SK-N-SH (cell line): ENCODE measurements at regions not wholly inside any gene's neighbourhood (a gene's known extent, or its start where the extent isn't known, plus 50 kb on each side); places are given as distances from the start of the nearest gene placed in this dataset.
"Not testable (repeated sequence)": the region's sequence is repeated elsewhere in the genome, so short reads cannot be mapped to it uniquely, and the experiment has no call there.

Source experiments
- CTCF ChIA-PET: fragments of 300-600, 350-600 bp; formaldehyde crosslinking; extraction: SDS; loops from one replicate; lab custom pipeline; 2021; lab: Yijun Ruan, JAX
- POLR2A ChIA-PET: fragments of 350-600 bp; sonication (Branson Sonifier 250); formaldehyde crosslinking; extraction: SDS; loops from one replicate; lab custom pipeline; 2020; ENCODE audit warnings: antibody characterized with exemption, inconsistent platforms; lab: Yijun Ruan, JAX
- DNase-seq: peaks from one replicate; pipeline ENCODE4 v3.0.0; 2012
- H2AFZ ChIP-seq: fragments of 200-600 bp; sonication (generic); 2 replicates; pipeline ENCODE4 v1.8.1; 2016; ENCODE audit warnings: antibody characterized with exemption, mild to moderate bottlenecking, low read depth
- H3F3A ChIP-seq: fragments of 200-600 bp; sonication (generic); replicated peaks from 2 replicates; pipeline ENCODE3; 2016; ENCODE audit warnings: antibody characterized with exemption, mild to moderate bottlenecking; ENCODE audit not compliant: insufficient read depth
- H3K27ac ChIP-seq, 2 experiments: fragments of 200-500 bp in 1 of 2; fragments of 200-600 bp in 1 of 2; sonication (Bioruptor generic) in 1 of 2; sonication (generic), shearing (Covaris generic) in 1 of 2; 2 replicates each; pipeline versions ENCODE4 v1.5.1 to v1.6.1; 2014 to 2016; ENCODE audit warnings: low read depth in 2 of 2, inconsistent platforms in 1 of 2, low read length in 1 of 2, mild to moderate bottlenecking in 1 of 2, mixed read lengths in 1 of 2
- H3K27me3 ChIP-seq: fragments of 200-600 bp; sonication (generic), shearing (Covaris generic); 2 replicates; pipeline ENCODE4 v1.6.1; 2016; ENCODE audit warnings: mixed run types; ENCODE audit not compliant: insufficient read depth
- H3K36me3 ChIP-seq, 2 experiments: fragments of 200-500 bp in 1 of 2; fragments of 200-600 bp in 1 of 2; sonication (Bioruptor generic) in 1 of 2; sonication (generic) in 1 of 2; replicated peaks in 1 of 2; 2 replicates each; pipeline versions ENCODE3 to v1.5.1; 2014 to 2016; ENCODE audit warnings: low read length in 1 of 2, mild to moderate bottlenecking in 1 of 2; ENCODE audit not compliant: insufficient read depth in 2 of 2, control insufficient read depth in 1 of 2
- H3K4me1 ChIP-seq, 2 experiments: fragments of 200-500 bp in 1 of 2; fragments of 200-600 bp in 1 of 2; sonication (Bioruptor generic) in 1 of 2; sonication (generic), shearing (Covaris generic) in 1 of 2; 2 replicates each; pipeline versions ENCODE4 v1.5.1 to v1.6.1; 2014 to 2016; ENCODE audit warnings: low read depth in 1 of 2, low read length in 1 of 2, mixed run types in 1 of 2; ENCODE audit not compliant: insufficient read depth in 2 of 2, control insufficient read depth in 1 of 2
- H3K4me2 ChIP-seq: fragments of 200-600 bp; sonication (generic), shearing (Covaris generic); 2 replicates; pipeline ENCODE4 v1.6.1; 2017; ENCODE audit warnings: mixed run types
- H3K4me3 ChIP-seq, 2 experiments: fragments of 200-500 bp in 1 of 2; fragments of 200-600 bp in 1 of 2; sonication (Bioruptor generic) in 1 of 2; sonication (generic), shearing (Covaris generic) in 1 of 2; 2 replicates each; pipeline versions ENCODE4 v1.5.1 to v1.8.1; 2014 to 2016; ENCODE audit warnings: low read depth in 2 of 2, inconsistent platforms in 1 of 2, low read length in 1 of 2, mild to moderate bottlenecking in 1 of 2, mixed read lengths in 1 of 2, moderate library complexity in 1 of 2
- H3K79me2 ChIP-seq: fragments of 200-600 bp; sonication (generic); 2 replicates; pipeline ENCODE4 v1.8.1; 2017; ENCODE audit warnings: mild to moderate bottlenecking; ENCODE audit not compliant: insufficient read depth
- H3K9ac ChIP-seq: fragments of 200-600 bp; sonication (generic); 2 replicates; pipeline ENCODE4 v1.6.1; 2017; ENCODE audit warnings: mixed run types
- H3K9me2 ChIP-seq: fragments of 200-600 bp; sonication (generic); 2 replicates; pipeline ENCODE4 v1.6.1; 2017; ENCODE audit warnings: mixed run types
- H3K9me3 ChIP-seq: fragments of 200-600 bp; sonication (generic); 2 replicates; pipeline ENCODE4 v1.6.1; 2017; ENCODE audit warnings: mixed run types, mild to moderate bottlenecking, moderate library complexity
- H4K20me1 ChIP-seq: fragments of 200-600 bp; sonication (generic); 2 replicates; pipeline ENCODE4 v1.6.1; 2017; ENCODE audit warnings: mild to moderate bottlenecking, mixed run types; ENCODE audit not compliant: insufficient read depth
- CTCF ChIP-seq: fragments of 200-600 bp; sonication (generic); IDR thresholded peaks from 2 replicates; pipeline ENCODE4 v1.6.1; 2017; ENCODE audit warnings: antibody characterized with exemption, mild to moderate bottlenecking, moderate library complexity
- WGBS: methylation state at CpG from one replicate; pipeline ENCODE4 v1.1.6; 2017; ENCODE audit warnings: low lambda C conversion rate; 5-methylcytosine and 5-hydroxymethylcytosine counted together

DNA sequence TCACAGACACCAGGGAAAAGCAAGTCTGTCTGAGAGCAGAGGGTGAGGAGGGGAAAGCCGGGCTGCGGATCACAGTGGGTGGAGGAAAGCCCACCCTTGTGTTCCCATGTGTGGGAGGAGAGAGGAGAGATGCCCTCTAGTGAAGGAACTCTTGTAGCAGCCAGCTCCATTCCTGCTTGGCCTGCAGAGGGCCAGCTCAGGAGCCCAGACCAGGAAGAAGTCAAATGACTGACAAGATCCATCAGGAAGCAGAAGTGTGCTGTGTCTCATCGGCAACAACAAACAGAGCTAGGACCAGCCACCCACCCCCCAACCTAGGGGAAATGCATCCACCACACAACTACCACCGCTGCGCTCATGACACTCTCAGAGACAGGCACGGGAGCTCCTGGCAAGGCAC lies 1548.3 kb downstream of the RPIA start:
- H3K4me1 ChIP-seq, H3K9me2 ChIP-seq, POLR2A ChIA-PET: not testable (repeated sequence)

DNA sequence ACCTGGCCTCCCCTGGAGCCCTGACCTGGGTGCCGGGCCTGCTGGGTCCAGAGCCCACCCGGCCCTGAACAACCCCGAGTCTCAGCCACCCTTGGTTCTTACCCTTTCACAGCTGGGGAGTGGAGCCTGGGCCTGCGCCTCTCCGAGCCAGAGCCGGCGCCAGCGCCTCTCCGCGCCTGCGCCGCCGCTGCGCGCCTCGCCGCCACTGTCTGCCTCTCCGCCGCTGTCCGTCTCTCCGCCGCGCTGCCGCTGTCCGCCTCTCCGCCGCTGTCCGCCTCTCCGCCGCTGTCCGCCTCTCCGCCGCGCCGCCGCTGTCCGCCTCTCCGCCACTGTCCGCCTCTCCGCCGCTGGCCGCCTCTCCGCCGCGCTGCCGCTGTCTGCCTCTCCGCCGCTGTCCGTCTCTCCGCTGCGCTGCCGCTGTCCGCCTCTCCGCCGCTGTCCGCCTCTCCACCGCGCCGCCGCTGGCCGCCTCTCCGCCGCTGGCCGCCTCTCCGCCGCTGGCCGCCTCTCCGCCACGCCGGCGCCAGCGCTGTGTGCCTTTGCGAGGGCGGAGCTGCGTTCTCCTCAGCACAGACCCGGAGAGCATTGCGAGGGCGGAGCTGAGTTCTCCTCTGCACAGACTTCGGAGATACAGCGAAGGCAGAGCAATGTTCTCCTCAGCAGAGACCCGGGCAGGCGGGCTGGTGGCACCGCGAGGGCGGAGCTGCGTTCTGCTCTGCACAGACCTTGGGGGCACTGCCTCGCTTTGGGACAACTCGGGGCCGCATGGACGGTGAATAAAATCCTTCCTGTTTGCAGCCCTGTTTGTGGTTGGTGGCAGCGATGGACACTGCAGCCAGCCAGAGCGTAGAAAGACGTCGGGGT lies 1553.7 kb downstream of the RPIA start:
- H2AFZ ChIP-seq, H3K36me3 ChIP-seq: not testable (repeated sequence)
- H3K4me3 ChIP-seq: peak overlapping the region in 1 of 2 experiments; percentile 43; a peak in 3 of 4 replicates

More for the DNA sequence above, 1548.3 kb downstream of the RPIA start:
- DNase-seq: not testable (repeated sequence)
- peak; percentile 25; the same call in 1 of the 2 replicates for TF ChIP-seq CTCF
- TF ChIP-seq, all 33 proteins: peak for 1; not testable (repeated sequence) for 32
- H3K4me2 ChIP-seq, H3K36me3 ChIP-seq, H3K9me3 ChIP-seq, CTCF ChIA-PET, H3K27ac ChIP-seq, H3K27me3 ChIP-seq, H3K4me3 ChIP-seq, H3K79me2 ChIP-seq, H3F3A ChIP-seq, H2AFZ ChIP-seq, H4K20me1 ChIP-seq, H3K9ac ChIP-seq: not testable (repeated sequence)
- WGBS: 0% methylated on average over 2 of the region's 6 CpGs

DNA sequence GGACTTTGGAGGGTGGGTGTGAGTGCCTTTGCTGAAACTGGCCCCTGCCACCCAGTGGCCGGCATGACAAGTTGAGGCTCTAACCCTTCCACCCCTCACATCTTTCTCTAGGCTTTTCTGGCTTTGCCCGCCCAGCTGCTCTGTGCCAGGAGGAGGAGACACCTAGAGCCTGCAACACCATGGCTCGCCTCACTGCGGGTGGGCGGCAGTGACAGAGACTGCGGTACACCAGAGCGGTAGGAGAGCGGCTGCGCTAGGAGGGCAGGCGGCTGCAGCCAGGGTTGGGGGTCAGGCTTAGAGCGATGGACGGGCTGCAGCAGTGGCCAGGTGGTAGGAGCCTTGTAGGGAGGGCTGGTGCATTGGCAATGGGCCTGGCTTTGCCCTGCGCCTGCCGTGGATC lies 1556.9 kb downstream of the RPIA start:
- H3K9ac ChIP-seq, POLR2A ChIA-PET, H3K9me3 ChIP-seq, H3K4me1 ChIP-seq, H3F3A ChIP-seq, DNase-seq, H3K27ac ChIP-seq, H3K4me2 ChIP-seq, H3K36me3 ChIP-seq, H3K27me3 ChIP-seq, H2AFZ ChIP-seq, H3K79me2 ChIP-seq, CTCF ChIA-PET, H3K4me3 ChIP-seq, H3K9me2 ChIP-seq, H4K20me1 ChIP-seq: not testable (repeated sequence)
- WGBS: no CpG with 5 or more reads among the region's 14 CpGs

More for the DNA sequence above, 1553.7 kb downstream of the RPIA start:
- H3K9me2 ChIP-seq, H3K9me3 ChIP-seq, H3K27me3 ChIP-seq, CTCF ChIA-PET, H3K79me2 ChIP-seq, H3K27ac ChIP-seq, H3K9ac ChIP-seq, H4K20me1 ChIP-seq, H3K4me1 ChIP-seq, POLR2A ChIA-PET, H3K4me2 ChIP-seq, H3F3A ChIP-seq: not testable (repeated sequence)
- DNase-seq: peak; percentile 3
- 55% methylated on average over 56 of the region's 94 CpGs for WGBS

GRCh38 chr2:90250350-90250749 lies 1558.9 kb downstream of the RPIA start:
- H3F3A ChIP-seq, POLR2A ChIA-PET, H4K20me1 ChIP-seq, H3K79me2 ChIP-seq, H3K9me2 ChIP-seq, DNase-seq, H3K4me1 ChIP-seq, H3K4me2 ChIP-seq, H3K9me3 ChIP-seq, H3K27ac ChIP-seq, CTCF ChIA-PET, H3K9ac ChIP-seq, H2AFZ ChIP-seq, H3K4me3 ChIP-seq, H3K27me3 ChIP-seq, H3K36me3 ChIP-seq: not testable (repeated sequence)
- WGBS: no CpG with 5 or more reads among the region's 8 CpGs

DNA sequence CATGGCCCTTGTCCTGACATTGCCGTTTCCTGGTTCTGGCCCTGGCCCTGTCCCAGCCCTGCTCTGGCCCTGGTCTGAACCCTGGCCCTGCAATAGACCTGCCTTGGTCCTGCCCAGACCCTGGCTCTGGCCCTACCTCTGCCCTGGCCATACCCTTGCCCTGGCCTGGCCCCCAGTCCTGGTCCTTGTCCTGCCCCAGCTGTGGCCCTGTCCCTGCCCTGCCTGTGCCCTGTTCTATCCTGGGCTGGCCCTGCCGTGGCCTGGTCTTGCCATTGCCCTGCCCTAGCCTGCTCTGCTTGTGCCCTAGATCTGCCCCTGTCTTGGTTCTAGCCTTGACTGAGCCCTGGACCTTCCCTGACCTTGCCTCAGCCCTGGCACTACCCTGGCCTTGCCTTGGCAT lies 1560.1 kb downstream of the RPIA start:
- WGBS: 10% methylated on average over 2 of the region's 2 CpGs
- CTCF ChIA-PET: not testable (repeated sequence)

DNA sequence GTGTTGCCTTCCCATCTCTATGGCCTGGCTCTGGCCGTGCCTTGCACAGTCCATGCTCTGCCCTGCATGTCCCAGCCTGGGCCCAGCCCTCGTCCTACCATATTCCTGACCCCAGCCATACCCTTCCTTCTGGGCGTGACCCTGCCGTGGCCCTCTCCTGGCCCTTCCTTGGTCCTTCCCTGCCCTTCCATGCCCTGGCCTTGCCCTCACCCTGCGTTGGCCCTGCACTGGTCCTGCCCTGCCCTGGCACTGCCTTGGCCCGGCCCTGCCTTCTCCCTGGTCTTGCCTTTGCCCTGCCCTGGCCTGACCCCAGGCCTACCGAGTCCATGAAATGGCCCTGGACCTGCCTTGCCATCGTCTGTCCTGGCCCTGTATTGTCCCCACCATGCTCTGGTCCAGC lies 1561.8 kb downstream of the RPIA start:
- H3K4me2 ChIP-seq, H3K4me1 ChIP-seq, H3K9me3 ChIP-seq, CTCF ChIA-PET, H3F3A ChIP-seq, H2AFZ ChIP-seq, H3K79me2 ChIP-seq, H4K20me1 ChIP-seq, H3K27me3 ChIP-seq, POLR2A ChIA-PET, H3K9me2 ChIP-seq, DNase-seq, H3K4me3 ChIP-seq, H3K9ac ChIP-seq, H3K36me3 ChIP-seq, H3K27ac ChIP-seq: not testable (repeated sequence)
- 4% methylated on average over 5 of the region's 8 CpGs for WGBS

More for the DNA sequence above, 1560.1 kb downstream of the RPIA start:
- H3F3A ChIP-seq, H3K9me2 ChIP-seq, H3K4me2 ChIP-seq, H3K27me3 ChIP-seq, H3K79me2 ChIP-seq, H3K9me3 ChIP-seq, H3K36me3 ChIP-seq, H4K20me1 ChIP-seq, H3K27ac ChIP-seq, H3K4me1 ChIP-seq, POLR2A ChIA-PET, H3K4me3 ChIP-seq, H3K9ac ChIP-seq, H2AFZ ChIP-seq, DNase-seq: not testable (repeated sequence)
